PC-3 (cell line): ENCODE measurements at regions not wholly inside any gene's neighbourhood (a gene's known extent, or its start where the extent isn't known, plus 50 kb on each side); places are given as distances from the start of the nearest gene placed in this dataset.
A peak's percentile ranks its signal among the peaks of the same experiment; 100 is the strongest.

Experiments used
- ATAC-seq: fragments of 200-7000 bp; cut with Tn5 transposase; 2 replicates; pipeline ENCODE4 v1.9.1; 2020; ENCODE audit warnings: mild to moderate bottlenecking, moderate library complexity
- BruUV-seq: library from RNA; stranded (reverse); fragments of 400-500 nt; replicated peaks from 2 replicates; lab custom pipeline; 2021; lab: Mats Ljungman, UMichigan
- CTCF ChIA-PET: fragments of 300-600 bp; sonication (Branson Sonifier 250); formaldehyde crosslinking; loops from one replicate; lab custom pipeline; 2022; ENCODE audit warnings: antibody characterized with exemption; lab: Charles Lee
- POLR2A ChIA-PET: fragments of 300-600 bp; sonication (Branson Sonifier 250); formaldehyde crosslinking; loops from one replicate; lab custom pipeline; 2022; ENCODE audit warnings: antibody characterized with exemption; ENCODE audit not compliant: unreplicated experiment; lab: Charles Lee
- DNase-seq: peaks from one replicate; pipeline ENCODE4 v3.0.0-alpha.2; 2015
- H2AFZ ChIP-seq: fragments of 300-600 bp; sonication (generic); 2 replicates; pipeline ENCODE4 v1.6.0; 2016; ENCODE audit warnings: antibody characterized with exemption, low read length
- H3F3A ChIP-seq: fragments of 300-600 bp; sonication (generic); one replicate; pipeline ENCODE4 v1.6.0; 2017; ENCODE audit warnings: antibody characterized with exemption, low read length, control low read depth, mild to moderate bottlenecking; ENCODE audit not compliant: unreplicated experiment
- H3K27ac ChIP-seq: fragments of 300-600 bp; sonication (generic); 2 replicates; pipeline ENCODE4 v1.5.1; 2016; ENCODE audit warnings: mild to moderate bottlenecking, low read length
- H3K27me3 ChIP-seq: fragments of 300-600 bp; sonication (generic); 2 replicates; pipeline ENCODE4 v1.6.1; 2016; ENCODE audit warnings: low read length, mixed read lengths
- H3K36me3 ChIP-seq: fragments of 300-600 bp; sonication (generic); 2 replicates; pipeline ENCODE4 v1.6.1; 2016; ENCODE audit warnings: low read depth, mixed run types, low read length, mixed read lengths
- H3K4me1 ChIP-seq: fragments of 300-600 bp; sonication (generic); 2 replicates; pipeline ENCODE4 v1.5.1; 2016; ENCODE audit warnings: low read length; ENCODE audit not compliant: insufficient read depth
- H3K4me2 ChIP-seq: fragments of 300-600 bp; sonication (generic); 2 replicates; pipeline ENCODE4 v1.6.0; 2016; ENCODE audit warnings: low read length
- H3K4me3 ChIP-seq: fragments of 300-600 bp; sonication (generic); 2 replicates; pipeline ENCODE4 v1.5.1; 2016; ENCODE audit warnings: mild to moderate bottlenecking, low read length, mixed read lengths
- H3K79me2 ChIP-seq: fragments of 300-600 bp; sonication (generic); 2 replicates; pipeline ENCODE4 v1.6.1; 2017; ENCODE audit warnings: low read length, mixed read lengths
- H3K9ac ChIP-seq: fragments of 300-600 bp; sonication (generic); 2 replicates; pipeline ENCODE4 v1.6.0; 2016; ENCODE audit warnings: mild to moderate bottlenecking, low read length
- H3K9me2 ChIP-seq: fragments of 300-600 bp; sonication (generic); replicated peaks from 2 replicates; pipeline ENCODE4 v1.6.1; 2016; ENCODE audit warnings: mixed run types, low read length, mixed read lengths
- H3K9me3 ChIP-seq: fragments of 300-600 bp; sonication (generic); 2 replicates; pipeline ENCODE4 v1.6.1; 2016; ENCODE audit warnings: low read length, mixed read lengths
- H4K20me1 ChIP-seq: fragments of 300-600 bp; sonication (generic); 2 replicates; pipeline ENCODE4 v1.6.1; 2016; ENCODE audit warnings: low read length, mixed read lengths
- EZH2 ChIP-seq: fragments of 300-600 bp; sonication (generic); IDR thresholded peaks from one replicate; pipeline ENCODE4 v1.6.1; 2017; ENCODE audit warnings: antibody characterized with exemption, mild to moderate bottlenecking, low read length; ENCODE audit not compliant: unreplicated experiment
- EZH2phosphoT487 ChIP-seq: fragments of 300-600 bp; sonication (generic); IDR thresholded peaks from 2 replicates; pipeline ENCODE4 v1.6.1; 2018; ENCODE audit warnings: mild to moderate bottlenecking, antibody characterized with exemption, low read length, borderline replicate concordance
- intact Hi-C: fragments of 100-400 bp; cut with micrococcal nuclease; formaldehyde crosslinking; loops from 2 replicates; pipeline ENCODE4 v1.9.0; 2023
- TF ChIP-seq, protein P1 (sequence below): fragments of 300-600 bp; sonication (generic); conservative IDR thresholded peaks from 2 replicates; pipeline ENCODE4 v1.5.1; 2017; ENCODE audit warnings: antibody characterized with exemption, low read depth, mild to moderate bottlenecking, low read length

- ChIA-PET POLR2A (no interaction called here), CTCF (no interaction called here)
- Histone ChIP-seq H3K79me2 (no peaks in the 10 kb centered on the region), H3K9ac (no peak overlapping the region), H3K4me1 (0 out of 2 replicates have a peak, but pooled peaks cover 3% of the 10 kb centered on the region), H3K4me3 (no peak overlapping the region), H3F3A (no peaks in the 10 kb centered on the region), H3K36me3 (no peaks in the 10 kb centered on the region), H3K9me3 (no peaks in the 10 kb centered on the region), H3K9me2 (no peaks in the 10 kb centered on the region), H3K27ac (no peak overlapping the region), H3K4me2 (no peak overlapping the region), H3K27me3 (peaks cover 36% of the 10 kb centered on the region), H4K20me1 (no peaks in the 10 kb centered on the region), H2AFZ (no peak overlapping the region)
- BruUV-seq = no TSS peak
- no peak for TF ChIP-seq EZH2
- TF ChIP-seq, protein P1, sequence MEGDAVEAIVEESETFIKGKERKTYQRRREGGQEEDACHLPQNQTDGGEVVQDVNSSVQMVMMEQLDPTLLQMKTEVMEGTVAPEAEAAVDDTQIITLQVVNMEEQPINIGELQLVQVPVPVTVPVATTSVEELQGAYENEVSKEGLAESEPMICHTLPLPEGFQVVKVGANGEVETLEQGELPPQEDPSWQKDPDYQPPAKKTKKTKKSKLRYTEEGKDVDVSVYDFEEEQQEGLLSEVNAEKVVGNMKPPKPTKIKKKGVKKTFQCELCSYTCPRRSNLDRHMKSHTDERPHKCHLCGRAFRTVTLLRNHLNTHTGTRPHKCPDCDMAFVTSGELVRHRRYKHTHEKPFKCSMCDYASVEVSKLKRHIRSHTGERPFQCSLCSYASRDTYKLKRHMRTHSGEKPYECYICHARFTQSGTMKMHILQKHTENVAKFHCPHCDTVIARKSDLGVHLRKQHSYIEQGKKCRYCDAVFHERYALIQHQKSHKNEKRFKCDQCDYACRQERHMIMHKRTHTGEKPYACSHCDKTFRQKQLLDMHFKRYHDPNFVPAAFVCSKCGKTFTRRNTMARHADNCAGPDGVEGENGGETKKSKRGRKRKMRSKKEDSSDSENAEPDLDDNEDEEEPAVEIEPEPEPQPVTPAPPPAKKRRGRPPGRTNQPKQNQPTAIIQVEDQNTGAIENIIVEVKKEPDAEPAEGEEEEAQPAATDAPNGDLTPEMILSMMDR = no peak
- TF ChIP-seq EZH2phosphoT487 = no peak
- ATAC-seq (no peak), DNase-seq (peak; percentile 29)
- intact Hi-C loops = no loop called here
These were observed 273.7 kb downstream of the BARHL2 start for GRCh38 chr1:90443354-90443753.

GRCh38 chr1:90435351-90435750 is 281.8 kb downstream of the BARHL2 start:
- DNase-seq (no peak), ATAC-seq (no peak)
- H3K79me2 ChIP-seq = no peaks in the 10 kb centered on the region
- no peaks in the 10 kb centered on the region for H4K20me1 ChIP-seq
- peaks cover 25% of the 10 kb centered on the region for H3K27me3 ChIP-seq
- no peak overlapping the region for H2AFZ ChIP-seq
- H3K9me2 ChIP-seq = no peaks in the 10 kb centered on the region
- no peak overlapping the region for H3K9ac ChIP-seq
- no peaks in the 10 kb centered on the region for H3K36me3 ChIP-seq
- CTCF ChIA-PET = no interaction called here
- intact Hi-C loops = no loop called here
- H3K9me3 ChIP-seq = no peaks in the 10 kb centered on the region
- H3K27ac ChIP-seq = no peak overlapping the region
- no TSS peak for BruUV-seq
- POLR2A ChIA-PET = no interaction called here
- no peaks in the 10 kb centered on the region for H3F3A ChIP-seq
- no peak overlapping the region for H3K4me3 ChIP-seq
- no peak for TF ChIP-seq EZH2
- TF ChIP-seq, protein P1 = no peak
- TF ChIP-seq EZH2phosphoT487 = no peak
- no peaks in the 10 kb centered on the region for H3K4me1 ChIP-seq
- no peak overlapping the region for H3K4me2 ChIP-seq

DNA sequence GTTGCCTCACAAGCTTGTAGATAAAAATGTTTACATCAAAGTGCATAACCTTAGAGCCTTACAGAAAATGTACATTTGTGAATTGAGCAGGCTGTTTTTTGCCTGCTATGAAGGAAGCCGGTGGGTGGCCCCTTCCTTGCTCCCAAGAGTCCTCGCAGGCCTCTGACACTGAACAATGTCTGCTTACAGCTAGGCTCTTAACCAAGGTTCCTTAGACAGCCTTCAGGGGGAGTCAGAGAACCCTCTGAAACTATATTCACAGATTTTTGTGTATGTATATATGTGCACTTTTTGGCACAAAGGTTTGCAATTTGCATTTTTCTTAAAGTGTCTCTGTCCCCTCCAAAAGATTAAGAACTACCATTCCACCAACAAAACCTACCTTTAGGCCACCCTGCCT is 282.6 kb downstream of the BARHL2 start:
- ChIA-PET CTCF (no interaction called here), POLR2A (interaction anchor here (0.6 kb wide), 1 partner anchor 1309 kb away, joined by 3 read pairs; the partner anchor contains the start of gene GBP2)
- Histone ChIP-seq H4K20me1 (no peaks in the 10 kb centered on the region), H3K79me2 (no peaks in the 10 kb centered on the region), H3K9ac (no peak overlapping the region), H3K4me2 (no peak overlapping the region), H3K27me3 (peaks cover 18% of the 10 kb centered on the region), H3K4me1 (no peaks in the 10 kb centered on the region), H3F3A (no peaks in the 10 kb centered on the region), H3K9me3 (no peaks in the 10 kb centered on the region), H3K27ac (no peak overlapping the region), H3K9me2 (no peaks in the 10 kb centered on the region), H3K4me3 (no peak overlapping the region), H2AFZ (no peak overlapping the region), H3K36me3 (no peaks in the 10 kb centered on the region)
- DNase-seq (peak; percentile 19), ATAC-seq (peak; percentile 50; the same call in 1 of the 2 replicates)
- no peak for TF ChIP-seq EZH2
- TF ChIP-seq, protein P1 = peak; percentile 55
- BruUV-seq = no TSS peak
- intact Hi-C loops = no loop called here
